Spleen (tissue), 11 donors: ENCODE measurements at regions not wholly inside any gene's neighbourhood (a gene's known extent, or its start where the extent isn't known, plus 50 kb on each side); places are given as distances from the start of the nearest gene placed in this dataset.

ENCODE experiments used
- DNase-seq: peaks from one replicate; pipeline ENCODE4 v3.0.0-alpha.2; 2020
- H3K27ac ChIP-seq, 8 donors: fragments of 200-600 bp; sonication (generic) in 7 of 8; 1 replicate in 4 of 8; 2 replicates in 4 of 8; pipeline versions ENCODE4 v1.5.0 to v1.8.0; 2016 to 2021; ENCODE audit warnings: inconsistent platforms in 4 of 8, mild to moderate bottlenecking in 4 of 8, moderate library complexity in 1 of 8
- H3K27me3 ChIP-seq, 7 donors: fragments of 200-600 bp; sonication (generic) in 6 of 7; replicated peaks in 1 of 7; 1 replicate in 4 of 7; 2 replicates in 3 of 7; pipeline versions ENCODE4 v1.5.0 to v1.8.0; 2016 to 2021; ENCODE audit warnings: inconsistent platforms in 3 of 7, mild to moderate bottlenecking in 1 of 7
- H3K36me3 ChIP-seq, 6 donors: fragments of 200-600 bp; sonication (generic) in 5 of 6; 1 replicate in 4 of 6; 2 replicates in 2 of 6; pipeline versions ENCODE4 v1.5.0 to v1.8.0; 2016 to 2021; ENCODE audit warnings: inconsistent platforms in 2 of 6
- H3K4me1 ChIP-seq, 6 donors: fragments of 200-600 bp; sonication (generic) in 5 of 6; 1 replicate in 3 of 6; 2 replicates in 3 of 6; pipeline versions ENCODE4 v1.5.0 to v1.8.0; 2016 to 2021; ENCODE audit warnings: inconsistent platforms in 3 of 6
- H3K4me3 ChIP-seq, 8 donors: fragments of 200-600 bp; sonication (generic) in 7 of 8; 1 replicate in 4 of 8; 2 replicates in 4 of 8; pipeline versions ENCODE4 v1.5.0 to v1.8.0; 2016 to 2021; ENCODE audit warnings: inconsistent platforms in 4 of 8, mild to moderate bottlenecking in 4 of 8, moderate library complexity in 2 of 8
- H3K9me3 ChIP-seq, 8 donors: fragments of 200-600 bp; sonication (generic) in 7 of 8; 1 replicate in 4 of 8; 2 replicates in 4 of 8; pipeline versions ENCODE4 v1.5.0 to v1.8.0; 2016 to 2021; ENCODE audit warnings: inconsistent platforms in 4 of 8
- POLR2A ChIP-seq, 3 donors: fragments of 450-650 bp; IDR thresholded peaks; one replicate each; pipeline ENCODE4 v1.5.1; 2017; ENCODE audit warnings: antibody characterized with exemption in 3 of 3, mild to moderate bottlenecking in 1 of 3
- POLR2AphosphoS5 ChIP-seq, 3 donors: sonication (generic); formaldehyde crosslinking; IDR thresholded peaks; one replicate each; pipeline ENCODE4 v1.5.1; 2017; ENCODE audit warnings: antibody characterized with exemption in 3 of 3
- WGBS, 5 donors: extraction: QIAGEN DNeasy Blood & Tissue Kit in 3 of 5; methylation state at CpG; one replicate each; pipeline versions ENCODE4 v1.1.5 to v1.1.7; 2013 to 2018; 5-methylcytosine and 5-hydroxymethylcytosine counted together
- intact Hi-C: fragments of 100-400 bp; cut with DNase I; formaldehyde crosslinking; loops from one replicate; pipeline ENCODE4 v1.15.0; 2023; ENCODE audit warnings: low total_unique reads
- TF ChIP-seq, protein P1 (sequence below), 11 experiments: fragments of 200-600 bp in 7 of 11; fragments of 450-650 bp in 4 of 11; sonication (generic) in 4 of 11; IDR thresholded peaks in 8 of 11; conservative IDR thresholded peaks in 3 of 11; 1 replicate in 7 of 11; 2 replicates in 4 of 11; pipeline versions ENCODE4 v1.4.0 to v1.8.0; 2016 to 2021; ENCODE audit warnings: antibody characterized with exemption in 11 of 11, inconsistent platforms in 4 of 11, mild to moderate bottlenecking in 1 of 11
- donor health status: healthy with polysubstance abuse.
- donor health status: DM: no; HTN: no; CAD: no; lungs with moderate emphysema.
- donor health status: DM: no; HTN: no; CAD: no.
- donor health status: Bipolar disorder and iron deficiency.
- donor health status: healthy.
- donor health status: DM: no; HTN: no; CAD: no.
- donor health status: DM: yes; HTN: yes; CAD: no.

DNA sequence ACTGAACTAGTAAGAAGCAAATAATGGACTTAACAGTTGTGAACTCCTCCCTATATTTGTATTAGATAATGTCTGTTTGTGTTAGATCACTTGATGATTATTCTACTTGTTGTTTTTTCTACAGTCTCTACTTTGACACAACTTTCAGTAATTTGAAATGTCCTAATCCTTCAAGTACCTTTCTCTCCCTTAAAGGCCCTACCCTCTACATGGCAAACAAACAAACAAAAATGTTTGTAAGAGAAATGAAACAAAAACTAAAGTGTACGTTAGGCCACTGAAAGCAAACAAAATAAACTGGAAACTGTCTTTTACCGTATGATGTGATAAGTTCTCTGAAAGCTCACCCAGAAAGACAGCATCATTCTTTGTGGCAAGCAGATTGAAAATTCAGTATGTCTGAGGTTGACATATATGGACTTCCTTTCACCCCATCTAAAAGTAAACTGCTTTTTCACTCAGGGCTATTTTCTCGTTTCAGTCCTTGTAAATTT lies 255.9 kb upstream of the SNX7 start:
- no peaks in the 10 kb centered on the region for H3K36me3 ChIP-seq
- no peaks in the 10 kb centered on the region for H3K27me3 ChIP-seq
- H3K27ac ChIP-seq = no peak overlapping the region
- no peak overlapping the region for H3K4me3 ChIP-seq
- H3K4me1 ChIP-seq = peaks cover 0 to 8% (median 0%) of the 10 kb centered on the region in 6 donors
- DNase-seq = no peak
- H3K9me3 ChIP-seq = no peaks in the 10 kb centered on the region
- TF ChIP-seq POLR2AphosphoS5 (IDR thresholded peaks at IDR 0.05) = no peak
- TF ChIP-seq POLR2A (IDR thresholded peaks at IDR 0.05) = no peak
- TF ChIP-seq, protein P1, sequence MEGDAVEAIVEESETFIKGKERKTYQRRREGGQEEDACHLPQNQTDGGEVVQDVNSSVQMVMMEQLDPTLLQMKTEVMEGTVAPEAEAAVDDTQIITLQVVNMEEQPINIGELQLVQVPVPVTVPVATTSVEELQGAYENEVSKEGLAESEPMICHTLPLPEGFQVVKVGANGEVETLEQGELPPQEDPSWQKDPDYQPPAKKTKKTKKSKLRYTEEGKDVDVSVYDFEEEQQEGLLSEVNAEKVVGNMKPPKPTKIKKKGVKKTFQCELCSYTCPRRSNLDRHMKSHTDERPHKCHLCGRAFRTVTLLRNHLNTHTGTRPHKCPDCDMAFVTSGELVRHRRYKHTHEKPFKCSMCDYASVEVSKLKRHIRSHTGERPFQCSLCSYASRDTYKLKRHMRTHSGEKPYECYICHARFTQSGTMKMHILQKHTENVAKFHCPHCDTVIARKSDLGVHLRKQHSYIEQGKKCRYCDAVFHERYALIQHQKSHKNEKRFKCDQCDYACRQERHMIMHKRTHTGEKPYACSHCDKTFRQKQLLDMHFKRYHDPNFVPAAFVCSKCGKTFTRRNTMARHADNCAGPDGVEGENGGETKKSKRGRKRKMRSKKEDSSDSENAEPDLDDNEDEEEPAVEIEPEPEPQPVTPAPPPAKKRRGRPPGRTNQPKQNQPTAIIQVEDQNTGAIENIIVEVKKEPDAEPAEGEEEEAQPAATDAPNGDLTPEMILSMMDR (IDR thresholded peaks at IDR 0.05 in 8 of 11, conservative IDR thresholded peaks at IDR 0.05 in 3 of 11) = no peak
- intact Hi-C loops = no loop called here
- WGBS, 5 donors = 17 to 30% (median 21%) methylated on average over 3 of the region's 3 CpGs

DNA sequence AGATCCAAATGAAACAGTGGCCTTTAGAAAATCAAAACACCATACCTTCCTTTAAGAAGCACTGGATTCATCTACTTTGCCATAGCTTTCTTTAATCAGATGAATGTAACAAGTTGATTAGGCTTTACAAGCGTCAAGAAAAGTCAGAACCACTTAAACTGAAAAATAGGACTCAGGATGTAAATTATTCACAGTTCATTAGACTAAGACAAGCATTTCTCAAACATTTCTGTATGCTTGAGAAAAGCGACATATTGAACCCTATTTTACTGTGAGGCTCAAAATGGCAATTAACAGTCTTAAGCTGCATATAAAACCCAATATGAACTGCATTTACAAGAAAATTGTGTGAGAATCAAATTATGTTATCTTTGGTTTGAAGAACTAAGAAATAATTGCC lies 256.7 kb upstream of the SNX7 start:
- Histone ChIP-seq H3K36me3 (no peaks in the 10 kb centered on the region), H3K4me3 (no peak overlapping the region), H3K27ac (no peak overlapping the region), H3K9me3 (no peaks in the 10 kb centered on the region), H3K4me1 (peaks cover 0 to 8% (median 0%) of the 10 kb centered on the region in 6 donors), H3K27me3 (no peaks in the 10 kb centered on the region)
- intact Hi-C loops = no loop called here
- 70 to 88% (median 80%) methylated on average over 2 of the region's 2 CpGs for WGBS, 5 donors
- no peak for TF ChIP-seq POLR2A (IDR thresholded peaks at IDR 0.05)
- TF ChIP-seq POLR2AphosphoS5 (IDR thresholded peaks at IDR 0.05) = no peak
- TF ChIP-seq, protein P1 (IDR thresholded peaks at IDR 0.05 in 8 of 11, conservative IDR thresholded peaks at IDR 0.05 in 3 of 11) = no peak
- no peak for DNase-seq

DNA sequence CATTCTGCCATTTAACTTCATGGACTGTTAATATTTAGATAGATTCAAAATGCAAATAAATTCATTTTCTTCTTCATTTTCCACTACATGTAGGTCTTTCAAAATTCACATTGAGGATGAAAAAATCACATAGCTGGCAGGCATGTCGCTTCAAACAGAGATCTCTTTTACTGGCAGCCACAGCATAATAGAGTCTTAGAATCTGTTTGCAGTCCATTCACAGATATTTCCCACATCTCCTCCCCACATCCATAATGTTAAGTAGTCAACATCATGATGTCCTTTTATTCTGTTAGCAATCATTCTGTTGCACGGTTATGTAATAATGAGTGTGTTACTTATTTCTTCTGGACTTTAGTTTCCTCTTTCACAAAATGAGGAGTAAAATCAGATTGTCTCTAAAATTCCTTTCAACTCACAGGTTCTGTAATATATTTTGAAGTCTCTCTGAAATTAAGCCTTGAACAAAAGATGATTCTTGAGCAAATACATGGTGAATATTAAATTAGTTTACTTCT lies 257.5 kb upstream of the SNX7 start:
- 52 to 62% (median 56%) methylated on average over 2 of the region's 2 CpGs for WGBS, 5 donors
- H3K9me3 ChIP-seq = no peaks in the 10 kb centered on the region
- TF ChIP-seq, protein P1 (IDR thresholded peaks at IDR 0.05 in 8 of 11, conservative IDR thresholded peaks at IDR 0.05 in 3 of 11) = no peak
- no peak for TF ChIP-seq POLR2A (IDR thresholded peaks at IDR 0.05)
- no peak for TF ChIP-seq POLR2AphosphoS5 (IDR thresholded peaks at IDR 0.05)

DNA sequence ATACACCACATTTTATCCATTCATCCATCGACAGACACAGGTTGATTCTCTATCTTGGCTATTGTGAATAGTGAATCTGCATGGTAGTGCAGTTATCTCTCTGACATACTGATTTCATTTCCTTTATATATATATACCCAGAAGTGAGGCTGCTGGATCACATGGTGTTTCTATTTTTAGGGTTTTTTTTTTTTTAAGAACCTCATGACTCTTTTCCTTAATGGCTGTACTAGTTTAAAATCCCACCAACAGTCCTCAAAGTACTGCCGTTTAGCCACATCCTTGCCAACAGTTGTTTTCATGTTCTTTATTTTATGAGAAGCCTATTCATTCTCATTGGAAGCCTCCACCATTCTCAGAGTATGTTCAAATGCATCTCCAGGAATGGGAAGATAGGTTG lies 258.7 kb upstream of the SNX7 start:
- intact Hi-C loops = no loop called here
- DNase-seq = no peak
- TF ChIP-seq, protein P1 (IDR thresholded peaks at IDR 0.05 in 8 of 11, conservative IDR thresholded peaks at IDR 0.05 in 3 of 11) = no peak
- TF ChIP-seq POLR2AphosphoS5 (IDR thresholded peaks at IDR 0.05) (no peak), POLR2A (IDR thresholded peaks at IDR 0.05) (no peak)
- H3K27me3 ChIP-seq = no peaks in the 10 kb centered on the region
- H3K4me1 ChIP-seq = peaks cover 0 to 14% (median 0%) of the 10 kb centered on the region in 6 donors
- WGBS, 5 donors = 23 to 40% (median 35%) methylated on average over 2 of the region's 2 CpGs
- no peaks in the 10 kb centered on the region for H3K36me3 ChIP-seq
- no peak overlapping the region for H3K27ac ChIP-seq
- H3K9me3 ChIP-seq = no peaks in the 10 kb centered on the region
- H3K4me3 ChIP-seq = no peak overlapping the region

More for the DNA sequence above, 257.5 kb upstream of the SNX7 start:
- no peak overlapping the region for H3K27ac ChIP-seq
- intact Hi-C loops = no loop called here
- H3K27me3 ChIP-seq = no peaks in the 10 kb centered on the region
- peaks cover 0 to 8% (median 0%) of the 10 kb centered on the region in 6 donors for H3K4me1 ChIP-seq
- H3K36me3 ChIP-seq = no peaks in the 10 kb centered on the region
- no peak overlapping the region for H3K4me3 ChIP-seq
- DNase-seq = no peak
